Ovary (tissue), 3 donors: ENCODE measurements at regions not wholly inside any gene's neighbourhood (a gene's known extent, or its start where the extent isn't known, plus 50 kb on each side); places are given as distances from the start of the nearest gene placed in this dataset.

Experiments used
- CTCF ChIP-seq, 3 donors: fragments of 450-650 bp in 2 of 3; fragments of 200-600 bp in 1 of 3; IDR thresholded peaks; one replicate each; pipeline versions ENCODE4 v1.5.1 to v1.8.0; 2016 to 2022; ENCODE audit warnings: antibody characterized with exemption in 3 of 3, mild to moderate bottlenecking in 1 of 3
- POLR2A ChIP-seq: fragments of 450-650 bp; IDR thresholded peaks from one replicate; pipeline ENCODE4 v1.6.1; 2017; ENCODE audit warnings: antibody characterized with exemption, mild to moderate bottlenecking, moderate library complexity
- donor health status: DM: no; HTN: no; CAD: no.

GRCh38 chr16:9249534-9249933 lies 158.1 kb downstream of the HAPSTR1 start:
- TF ChIP-seq CTCF (IDR thresholded peaks at IDR 0.05) (no peak), POLR2A (no peak)
